Stimulated activated CD4-positive, alpha-beta T cell treated with anti-CD3 and anti-CD28 coated beads, Interleukin-2, amount 100 ng/mL, for 4 hours (primary cell): ENCODE measurements at regions not wholly inside any gene's neighbourhood (a gene's known extent, or its start where the extent isn't known, plus 50 kb on each side); places are given as distances from the start of the nearest gene placed in this dataset.

Experiments
- DNase-seq: peaks from one replicate; pipeline ENCODE4 v3.0.0-alpha.2; 2020; ENCODE audit warnings: low read depth

DNA sequence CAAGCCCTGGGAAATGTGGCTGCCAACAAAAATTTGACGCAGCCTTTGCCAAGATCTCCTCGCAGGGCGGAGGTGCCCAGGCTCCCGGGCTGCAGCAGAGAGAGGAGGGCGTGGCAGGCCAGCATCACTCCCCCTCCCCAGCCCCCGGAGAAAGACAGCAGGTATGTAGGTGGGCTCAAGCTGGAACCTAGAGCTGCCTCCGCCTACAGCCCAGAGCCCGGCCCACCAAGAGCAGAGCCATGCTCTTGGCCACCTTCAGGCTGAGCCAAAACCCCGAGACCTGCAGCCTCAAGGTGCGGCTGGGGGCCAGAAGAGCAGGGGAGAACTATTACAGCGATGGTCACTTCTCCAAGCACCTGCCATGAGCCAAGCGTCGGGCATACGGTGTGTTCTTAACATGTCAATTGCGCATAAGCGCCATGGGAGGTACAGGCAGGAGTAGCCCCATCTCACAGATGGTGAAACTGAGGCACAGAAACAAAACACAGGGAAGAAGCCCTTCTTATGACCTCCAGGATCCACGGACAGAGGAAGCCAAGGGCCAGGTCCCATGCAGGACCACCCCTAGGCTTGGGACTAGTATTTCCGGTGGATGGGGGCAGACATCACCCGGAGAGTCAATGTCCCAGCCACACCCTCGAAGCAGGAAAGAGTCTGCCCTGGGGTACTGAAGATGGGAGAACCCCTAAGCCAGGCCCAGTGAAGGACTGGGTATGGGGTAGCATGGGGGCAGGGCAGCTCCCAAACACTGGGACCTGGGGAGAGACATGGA is 109.0 kb downstream of the NCOR2 start:
- no peak for DNase-seq

DNA sequence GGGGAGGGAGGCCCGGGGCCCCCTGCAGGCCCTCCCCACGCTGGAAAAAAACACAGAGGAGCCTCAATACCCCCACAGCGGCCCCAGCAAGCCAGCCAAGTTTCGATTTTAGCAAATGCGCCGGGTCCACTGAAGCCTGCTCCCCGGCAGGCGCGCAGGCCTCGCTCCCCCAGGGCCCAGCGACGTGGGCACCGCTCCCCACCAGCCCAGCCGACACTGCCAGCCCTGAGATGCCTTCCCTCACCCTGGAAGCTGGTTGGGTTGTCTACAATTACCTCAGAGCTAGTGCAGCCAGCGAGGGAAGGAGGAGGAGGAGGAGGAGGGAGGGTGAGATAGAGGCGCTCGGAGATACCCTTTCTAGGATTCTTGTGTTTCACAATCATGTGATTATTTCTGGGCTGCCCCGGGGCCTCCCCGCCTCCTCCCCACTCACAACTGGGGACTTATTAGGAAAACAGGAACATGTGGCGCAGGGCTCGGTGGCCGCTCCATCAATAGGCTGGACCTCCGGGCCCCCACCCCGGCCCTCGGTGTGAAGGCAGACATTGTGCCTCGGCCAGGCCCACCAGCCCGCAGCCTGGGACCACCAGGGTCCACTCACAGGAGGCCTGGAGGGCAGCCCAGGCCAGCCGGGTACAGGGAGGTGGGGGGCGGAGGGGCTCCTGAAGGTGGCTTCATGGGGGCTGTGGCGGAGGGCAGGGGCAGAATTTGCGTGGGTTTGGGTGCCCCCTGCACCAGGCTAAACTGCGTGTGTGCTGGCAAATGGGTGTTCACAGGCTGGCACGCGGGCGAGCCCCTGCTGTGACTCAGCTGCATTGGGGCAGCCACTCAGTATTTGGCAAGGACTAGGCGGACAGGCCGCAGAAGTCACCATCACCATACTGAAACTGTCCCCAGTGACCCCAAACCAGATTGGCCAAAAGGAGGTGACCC is 109.9 kb downstream of the NCOR2 start:
- peak; percentile 29 for DNase-seq

DNA sequence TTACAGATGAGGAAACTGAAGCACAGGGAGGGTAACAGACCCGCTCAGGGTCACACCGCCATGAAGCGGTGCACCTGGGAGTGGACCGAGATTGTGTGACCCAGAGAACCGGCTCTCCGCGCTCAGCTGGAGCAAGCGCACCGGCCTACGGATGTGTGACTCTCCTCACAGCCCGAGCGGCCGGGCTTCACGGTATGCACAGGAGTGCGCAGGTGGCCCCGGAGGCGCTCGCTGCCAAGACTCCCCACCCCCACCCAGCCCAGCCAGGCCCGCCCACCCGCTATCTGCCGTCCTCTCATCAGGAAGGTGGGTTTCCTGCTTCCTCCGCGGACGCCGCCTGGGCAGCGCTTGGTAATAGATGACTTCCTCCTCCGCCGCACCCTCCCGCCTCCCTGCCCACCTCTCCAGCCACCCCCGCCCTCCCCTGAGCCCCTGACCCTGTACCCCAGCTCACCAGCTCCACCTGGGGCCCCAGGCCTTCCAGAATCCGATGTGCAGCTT is 110.7 kb downstream of the NCOR2 start:
- DNase-seq: peak; percentile 17

DNA sequence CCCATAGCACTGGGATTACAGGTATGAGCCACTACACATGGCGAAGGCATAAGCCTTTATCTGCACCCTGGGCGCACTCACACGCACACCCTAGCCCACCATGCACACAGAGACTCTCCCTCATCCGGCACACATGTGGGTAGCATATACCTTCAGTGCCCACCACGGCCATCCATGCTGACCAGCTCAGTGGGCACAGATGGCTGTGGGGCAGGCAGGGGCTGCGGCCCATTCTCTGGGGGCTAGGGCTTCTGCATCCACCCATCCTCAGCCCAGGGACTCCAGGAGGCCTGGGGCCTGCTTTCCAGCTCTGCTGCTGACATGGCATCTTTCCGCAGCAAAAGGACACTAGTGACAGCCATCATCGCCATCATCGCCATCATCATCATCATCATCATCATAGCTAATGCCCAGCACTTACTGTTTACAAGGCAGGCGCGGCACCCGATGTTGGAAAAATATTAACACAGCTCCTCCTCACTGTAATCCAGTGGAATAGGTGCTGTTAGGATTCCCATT is 111.2 kb downstream of the NCOR2 start:
- no peak for DNase-seq

DNA sequence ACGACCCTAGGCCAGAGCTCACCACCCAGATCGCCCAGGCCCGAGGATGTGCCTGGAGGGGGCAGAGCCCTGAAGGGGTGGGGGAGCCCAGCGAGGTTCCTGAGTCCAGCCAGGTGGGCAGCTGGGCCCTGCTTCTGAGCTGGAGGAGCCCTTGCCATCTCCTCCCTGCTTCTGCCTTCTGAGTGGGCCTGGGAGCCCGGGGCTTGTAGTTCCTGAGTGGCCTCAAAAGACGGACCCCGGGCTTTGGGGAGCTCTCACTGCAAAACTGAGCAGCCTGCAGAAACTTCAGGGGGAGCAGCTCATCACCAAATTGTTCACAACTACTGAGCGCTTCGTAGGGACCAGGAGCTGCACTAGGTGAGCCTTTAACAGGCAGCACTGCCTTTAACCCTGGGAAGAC is 112.1 kb downstream of the NCOR2 start:
- DNase-seq: no peak

DNA sequence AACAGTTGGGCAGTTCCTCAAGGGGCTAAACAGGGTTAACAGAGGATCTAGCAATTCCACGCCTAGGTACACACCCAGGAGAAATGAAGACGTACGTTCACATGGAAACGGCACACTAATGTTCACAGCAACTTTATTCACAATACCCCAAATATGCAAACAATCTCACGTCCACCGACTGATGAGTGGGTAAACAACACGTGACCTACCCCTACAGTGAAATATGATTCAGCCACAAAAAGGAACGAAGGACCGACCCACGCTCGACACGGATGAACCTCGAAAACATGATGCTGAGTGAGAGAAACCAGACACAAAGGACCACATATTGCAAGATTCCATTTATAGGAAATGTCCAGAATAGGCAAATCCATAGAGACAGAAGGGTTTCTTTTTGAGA is 112.7 kb downstream of the NCOR2 start:
- no peak for DNase-seq

DNA sequence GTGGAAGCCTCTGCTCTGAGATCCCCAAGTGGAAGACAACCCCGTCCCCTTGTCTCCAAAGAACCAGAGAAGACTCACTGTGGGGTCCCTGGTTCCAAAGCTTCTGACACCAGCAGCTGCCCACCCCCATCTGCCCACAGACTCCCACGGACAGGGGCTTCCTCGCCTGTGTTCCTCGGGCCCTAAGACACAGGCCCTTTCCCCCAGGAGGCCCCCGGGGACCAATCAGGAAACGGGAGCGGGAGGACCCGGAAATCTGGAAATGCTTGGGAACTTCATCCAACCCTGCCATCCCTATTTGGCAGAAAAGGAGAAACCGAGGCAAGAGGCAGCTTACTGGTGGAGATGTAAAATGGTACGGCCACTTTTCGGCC is 113.1 kb downstream of the NCOR2 start:
- DNase-seq: no peak

DNA sequence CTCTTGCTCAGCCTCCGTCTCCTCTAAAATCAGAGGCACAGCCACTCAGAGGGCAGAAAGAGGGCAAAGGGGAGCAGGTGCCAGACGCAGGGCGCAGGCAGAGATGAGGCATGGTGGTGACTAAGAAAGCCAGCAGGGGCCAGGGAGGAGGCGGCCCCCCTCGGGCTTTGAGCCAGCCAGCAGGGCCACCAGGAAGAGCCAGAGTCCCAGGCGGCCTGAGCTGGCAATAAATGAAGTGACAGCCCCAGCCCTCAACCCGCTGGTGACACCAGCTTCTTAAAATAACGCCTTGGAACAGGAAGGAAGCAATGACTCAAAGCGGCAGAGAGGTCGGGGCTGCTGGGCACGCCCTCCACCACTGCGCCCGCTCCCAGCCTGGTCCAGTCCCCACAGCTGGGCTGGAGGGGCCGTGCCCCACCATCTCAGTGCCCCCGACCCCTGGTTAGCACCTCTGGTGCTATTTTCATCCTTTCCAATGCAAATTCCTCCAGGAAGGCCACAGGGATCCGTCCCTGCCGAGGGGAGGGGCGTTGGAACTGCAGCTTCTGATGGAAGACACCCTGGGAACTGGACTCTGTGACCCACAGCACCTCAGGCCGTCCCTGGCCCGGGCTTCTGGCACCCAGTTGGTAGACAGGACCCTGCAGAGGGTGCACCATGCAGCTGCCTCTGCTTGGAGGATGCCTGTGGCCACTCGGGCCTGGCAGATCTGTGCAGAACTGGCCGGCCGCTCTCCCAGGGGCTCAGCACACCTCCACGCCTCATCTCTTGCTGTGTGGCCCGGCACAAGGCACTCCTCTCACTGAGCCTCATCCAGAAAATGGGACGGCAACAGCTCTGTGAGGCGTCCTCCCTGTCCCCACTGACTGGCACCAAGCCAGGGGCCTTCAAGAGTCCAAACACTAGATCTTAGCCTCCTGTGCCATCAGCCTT is 113.7 kb downstream of the NCOR2 start:
- DNase-seq: peak; percentile 75

DNA sequence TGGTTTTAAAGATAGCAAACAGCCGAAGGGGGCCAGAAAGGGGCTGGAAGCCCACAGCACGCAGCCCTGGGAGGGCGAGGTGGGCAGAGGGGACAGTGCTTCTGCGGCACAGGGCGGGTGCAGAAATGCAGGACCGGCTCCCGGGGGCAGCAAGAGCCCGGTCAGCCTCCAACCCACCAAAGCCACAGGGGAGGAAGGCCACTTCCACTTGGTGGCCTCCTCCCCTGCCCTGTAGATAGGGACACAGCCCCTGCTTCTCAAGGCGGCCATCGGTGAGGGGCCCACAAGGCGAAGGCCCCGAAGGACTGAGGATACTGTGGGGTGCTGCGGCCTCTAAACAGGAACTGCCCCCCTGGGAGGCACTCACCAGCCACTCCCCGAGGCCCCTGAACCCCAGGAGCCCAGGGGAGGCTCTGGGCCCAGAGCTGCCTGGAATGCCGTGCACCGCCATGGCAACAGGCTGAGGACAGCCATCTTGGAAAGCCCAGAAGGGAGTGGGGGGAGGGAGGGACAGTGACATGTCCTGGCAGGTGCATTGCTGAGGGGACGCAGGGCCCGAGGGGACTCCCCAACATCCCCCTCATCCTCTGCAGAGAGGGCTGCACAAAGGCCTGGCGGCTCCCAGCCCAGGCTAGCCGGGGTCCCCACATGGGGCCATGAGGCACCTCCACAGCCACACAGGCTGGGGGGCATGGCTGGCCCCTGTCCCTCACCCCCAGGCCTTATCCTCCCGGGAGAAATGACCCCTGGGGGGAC is 114.7 kb downstream of the NCOR2 start:
- no peak for DNase-seq

DNA sequence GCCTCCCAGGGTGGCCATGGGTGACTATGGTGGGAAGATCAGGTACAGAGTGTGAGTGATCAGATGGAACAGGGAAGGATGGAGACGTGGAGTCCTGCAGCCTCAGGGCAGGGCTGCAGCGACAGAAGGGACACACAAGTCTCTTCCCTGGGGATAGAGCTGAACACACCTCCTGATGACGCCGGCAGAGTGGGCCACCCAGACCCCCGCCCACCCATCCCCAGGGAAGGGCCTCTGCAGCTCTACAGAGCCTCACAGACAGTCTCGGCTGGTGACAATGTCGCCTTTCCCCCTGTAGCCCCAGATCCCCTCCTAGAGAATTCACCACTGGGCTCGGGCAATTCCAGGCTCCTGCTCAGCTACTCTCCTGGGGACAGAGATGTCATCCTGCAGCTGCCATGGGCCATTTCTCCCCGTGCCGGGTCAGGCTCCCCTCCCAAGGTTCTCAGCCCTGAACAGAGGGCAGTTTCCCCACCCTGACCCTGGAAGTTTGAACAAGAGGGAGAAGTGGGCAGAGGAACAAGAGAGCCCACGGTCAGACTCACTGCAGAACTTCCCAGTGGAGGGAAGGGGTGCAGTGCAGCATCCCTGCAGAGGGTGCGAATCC is 115.7 kb downstream of the NCOR2 start:
- no peak for DNase-seq

DNA sequence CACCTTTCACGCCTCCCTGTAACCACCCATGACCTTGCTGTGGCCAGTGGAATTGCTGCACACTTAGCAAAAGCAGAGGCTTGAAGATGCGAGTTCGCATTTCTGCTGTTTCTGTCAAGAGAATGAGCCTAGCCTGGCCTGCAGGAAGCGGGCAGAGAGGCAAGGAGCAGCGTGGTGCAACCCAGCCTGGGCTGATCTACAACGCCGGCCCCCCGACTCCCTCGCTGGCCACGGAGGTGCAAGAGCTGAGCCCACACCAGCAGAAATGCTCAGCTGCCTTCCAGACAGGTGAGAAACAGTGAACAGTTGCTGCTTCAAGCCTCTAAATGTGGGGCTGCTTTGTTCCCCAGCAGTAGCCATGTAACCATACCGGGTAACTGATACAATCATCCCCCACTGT is 116.4 kb downstream of the NCOR2 start:
- DNase-seq: no peak

DNA sequence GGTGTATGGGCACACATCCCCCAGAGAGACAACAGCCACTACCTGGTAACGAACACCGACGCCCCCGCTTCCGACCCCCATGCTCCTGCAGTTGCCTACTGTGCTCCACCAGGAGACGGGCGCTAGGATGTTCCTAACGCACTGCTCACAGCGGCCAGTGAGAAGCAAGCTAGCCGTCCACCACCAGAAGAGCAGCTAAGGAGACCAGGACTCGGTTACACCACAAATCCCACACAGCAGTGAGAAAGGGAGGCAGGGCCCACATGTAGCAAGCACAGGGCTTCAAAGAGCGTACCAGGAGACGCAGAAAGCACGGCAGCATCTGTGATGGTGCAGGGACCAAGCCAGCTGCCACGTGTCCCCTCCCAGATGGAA is 117.0 kb downstream of the NCOR2 start:
- no peak for DNase-seq

DNA sequence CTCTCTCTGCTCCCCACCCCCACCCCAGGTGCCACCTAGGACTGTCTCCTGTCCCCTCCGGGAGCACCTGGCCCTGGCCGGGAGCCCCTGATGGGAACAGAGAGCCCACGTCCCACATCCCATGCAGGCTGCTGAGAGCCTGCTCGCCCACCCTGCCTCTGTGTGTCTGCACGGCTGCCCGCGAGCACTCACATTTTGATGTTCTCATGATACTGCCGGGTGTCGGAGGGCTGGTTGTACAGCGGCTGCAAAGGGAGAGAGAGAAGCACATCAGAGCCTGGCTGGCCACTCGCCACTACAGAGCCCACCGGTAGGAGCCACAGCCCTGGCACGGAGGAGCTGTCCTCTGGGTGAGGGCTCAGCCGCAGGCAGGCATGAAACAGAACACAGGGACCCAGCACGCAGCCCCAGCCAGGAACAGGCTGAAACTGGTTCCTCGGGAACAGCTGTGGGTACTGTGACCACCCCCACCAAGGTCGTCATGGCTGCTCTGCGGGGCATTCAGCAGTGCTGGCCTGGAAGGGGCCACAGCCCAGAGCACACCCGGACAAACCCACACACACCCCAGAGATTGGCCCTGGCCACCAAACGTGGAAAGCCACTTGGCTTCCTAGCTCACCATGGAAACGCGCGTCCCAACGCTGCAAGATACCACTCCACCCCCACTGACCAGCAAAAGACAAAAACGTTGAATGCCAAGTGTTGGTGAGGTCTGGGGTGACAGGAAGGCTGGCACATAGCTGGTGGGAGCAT is 117.6 kb downstream of the NCOR2 start:
- no peak for DNase-seq

DNA sequence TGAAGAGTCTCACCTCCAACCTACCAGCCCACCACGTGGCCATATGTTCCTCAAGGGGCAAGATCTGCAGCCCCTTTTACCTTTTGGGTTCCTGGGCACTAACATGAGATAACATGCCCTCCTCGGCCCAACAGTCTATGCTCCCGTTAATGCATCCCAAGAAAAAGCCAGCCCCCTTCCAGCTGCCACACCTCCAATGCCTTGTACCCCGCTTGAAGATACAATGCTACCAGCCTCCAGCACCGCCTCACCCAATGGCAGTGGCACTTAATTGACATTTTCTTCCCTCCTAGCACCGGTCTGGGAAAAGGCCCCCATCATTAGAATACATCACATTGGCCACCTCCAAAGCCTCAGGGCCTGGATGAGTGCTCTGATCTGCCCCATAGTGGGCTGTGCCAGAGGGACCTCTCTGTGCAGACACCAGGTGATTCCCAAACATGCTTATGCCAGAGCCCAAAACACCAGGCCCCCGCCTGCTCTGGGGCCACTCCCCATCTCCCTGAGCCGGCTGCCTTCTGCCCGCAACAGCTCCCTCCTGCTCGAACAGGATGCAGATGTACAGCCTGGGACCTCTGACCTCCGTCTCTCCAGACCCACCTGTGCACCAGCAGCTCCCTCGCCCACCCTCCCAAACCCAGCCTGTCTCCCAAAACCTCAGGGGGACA is 118.3 kb downstream of the NCOR2 start:
- DNase-seq: no peak

DNA sequence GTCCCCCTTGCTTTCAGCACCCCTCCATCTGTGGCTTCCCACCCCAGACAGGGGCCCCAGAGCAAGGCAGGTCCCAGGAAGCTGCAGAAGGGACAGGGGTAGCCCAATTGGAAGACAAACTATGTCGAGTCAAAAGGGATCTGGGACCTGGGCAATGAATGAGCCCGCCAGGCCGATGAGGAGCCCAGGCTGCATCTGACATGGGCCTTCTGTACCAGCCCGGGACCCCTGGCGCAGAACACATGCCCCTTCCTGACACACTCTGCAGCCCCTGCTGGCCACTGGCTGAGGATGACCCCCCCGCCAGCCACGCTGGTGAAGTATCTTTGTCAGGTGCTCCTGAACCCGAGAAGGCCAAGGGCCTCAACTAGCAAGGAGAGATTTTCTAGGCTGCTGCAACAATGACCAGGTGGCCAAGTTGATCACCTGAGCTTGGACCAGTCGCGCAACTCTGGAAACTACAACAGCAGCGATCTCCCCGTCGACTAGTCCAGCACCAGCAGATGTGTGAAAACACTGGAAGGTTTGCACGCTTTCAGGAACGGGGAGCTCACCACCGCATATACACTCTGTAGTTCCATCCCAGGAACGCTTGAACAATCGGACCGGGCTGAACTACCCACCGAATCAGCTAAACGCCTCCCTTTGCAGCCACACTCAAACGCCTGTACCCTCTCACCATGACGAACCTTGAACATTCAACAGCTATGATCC is 119.0 kb downstream of the NCOR2 start:
- DNase-seq: no peak

DNA sequence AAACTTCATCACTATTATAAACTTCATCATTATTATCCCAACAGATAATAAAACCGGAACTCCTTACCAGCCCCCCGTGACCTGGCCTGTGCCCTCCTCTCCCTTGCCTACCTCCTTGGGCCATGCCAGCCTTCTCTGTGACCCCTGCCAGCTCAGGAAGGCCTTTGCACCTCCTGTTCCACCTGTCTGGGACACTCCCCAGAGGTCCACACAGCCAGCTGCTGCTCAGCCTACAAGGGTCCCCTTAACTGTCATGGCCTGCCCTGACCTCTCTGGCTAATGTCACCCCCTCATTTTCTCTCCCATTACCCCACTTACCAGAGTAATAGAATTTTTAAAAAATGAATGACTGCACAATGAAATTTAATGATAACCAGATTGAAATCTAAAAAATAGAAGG is 121.0 kb downstream of the NCOR2 start:
- no peak for DNase-seq

DNA sequence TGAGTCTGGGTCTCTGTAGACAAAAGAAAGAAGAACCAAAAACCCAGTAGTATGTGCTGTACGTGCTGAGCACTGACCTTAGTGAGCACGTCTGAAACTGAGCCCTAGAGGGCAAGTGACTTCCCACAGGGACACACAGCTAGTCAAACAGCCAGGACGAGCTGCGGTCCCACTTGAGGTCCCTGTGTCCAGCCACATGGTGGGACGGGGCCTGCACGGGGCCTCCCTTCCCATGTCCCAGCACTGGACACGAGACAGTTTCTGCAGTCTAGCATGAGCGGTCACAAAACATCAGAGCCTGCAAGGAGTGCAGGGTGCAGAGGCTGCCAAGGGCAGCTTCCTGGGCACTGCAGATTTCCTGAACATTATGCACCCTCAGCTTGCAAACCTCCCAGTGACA is 121.6 kb downstream of the NCOR2 start:
- DNase-seq: no peak

DNA sequence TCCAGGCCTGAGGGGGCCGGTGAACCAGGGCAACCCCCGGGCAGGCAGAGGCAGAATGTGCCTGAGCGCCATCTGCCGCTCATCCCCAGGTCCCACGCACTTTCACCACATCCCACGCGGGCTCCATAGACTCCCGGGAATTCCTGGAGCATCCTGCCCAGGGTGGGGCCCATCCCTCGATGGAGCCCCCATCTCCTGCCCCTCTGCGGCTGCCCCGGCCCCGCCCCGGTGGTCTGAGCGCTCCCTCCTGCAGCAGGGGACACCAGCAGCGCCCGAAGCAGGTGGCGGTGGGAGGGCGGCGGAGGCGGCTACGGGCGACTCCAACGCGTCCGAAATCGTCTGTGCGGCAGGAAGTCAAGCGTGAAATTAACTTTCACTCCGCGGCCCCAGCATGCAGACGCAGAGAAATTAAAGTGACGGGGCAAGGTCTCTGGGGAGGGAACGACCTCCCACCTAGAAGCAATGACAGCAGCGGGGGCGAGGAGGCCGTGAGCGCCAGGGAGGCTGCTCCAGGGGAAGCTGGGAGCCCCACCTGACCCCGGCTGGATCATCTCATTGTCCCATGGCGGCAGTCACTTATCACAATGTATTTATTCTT is 122.2 kb downstream of the NCOR2 start:
- DNase-seq: no peak
